GM21717 (cell line): ENCODE measurements at regions not wholly inside any gene's neighbourhood (a gene's known extent, or its start where the extent isn't known, plus 50 kb on each side); places are given as distances from the start of the nearest gene placed in this dataset.

Source experiments
- ATAC-seq: cut with Tn5 transposase; IDR thresholded peaks from one replicate; pipeline ENCODE4 v1.9.1; 2021; ENCODE audit warnings: mild to moderate bottlenecking, moderate library complexity; ENCODE audit not compliant: unreplicated experiment

DNA sequence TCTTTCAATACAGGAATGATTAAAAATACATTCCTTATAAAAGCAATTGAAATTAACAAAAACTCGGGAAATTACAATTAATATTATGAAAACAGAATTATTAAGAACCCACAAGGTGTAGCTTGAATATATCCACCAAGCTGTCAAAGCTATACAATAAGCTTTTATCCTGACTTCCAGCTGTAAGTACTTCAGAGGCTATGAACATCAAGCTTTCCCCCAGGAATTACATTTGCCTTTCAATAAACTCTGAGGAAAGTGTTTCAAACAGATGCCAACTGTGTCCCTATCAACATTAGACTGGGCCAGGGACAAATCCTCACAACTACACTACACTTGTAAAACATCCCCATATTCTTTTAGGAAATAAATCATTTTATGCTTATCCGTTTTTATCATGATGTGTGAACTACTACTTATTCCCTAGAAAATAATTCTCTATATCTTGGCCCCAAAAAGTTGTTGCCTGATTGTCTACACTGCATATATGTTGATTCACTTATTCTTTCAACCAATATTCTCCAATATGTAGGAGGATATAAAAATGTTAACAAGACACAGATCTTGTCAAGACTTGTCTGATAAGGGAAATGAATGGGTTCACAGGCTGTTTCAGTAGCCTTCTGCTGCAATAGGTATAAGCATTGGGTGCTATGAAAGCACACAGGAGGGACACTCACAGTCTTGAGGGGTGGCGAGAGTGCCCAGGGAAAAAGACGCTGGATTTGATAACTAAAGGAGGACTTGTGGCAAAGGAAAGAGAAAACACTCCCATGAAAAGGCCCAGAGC, 494.1 kb downstream of the CENPC start:
- ATAC-seq, result no peak

GRCh38 chr4:67049446-67049845, 495.9 kb downstream of the CENPC start:
- no peak for ATAC-seq

DNA sequence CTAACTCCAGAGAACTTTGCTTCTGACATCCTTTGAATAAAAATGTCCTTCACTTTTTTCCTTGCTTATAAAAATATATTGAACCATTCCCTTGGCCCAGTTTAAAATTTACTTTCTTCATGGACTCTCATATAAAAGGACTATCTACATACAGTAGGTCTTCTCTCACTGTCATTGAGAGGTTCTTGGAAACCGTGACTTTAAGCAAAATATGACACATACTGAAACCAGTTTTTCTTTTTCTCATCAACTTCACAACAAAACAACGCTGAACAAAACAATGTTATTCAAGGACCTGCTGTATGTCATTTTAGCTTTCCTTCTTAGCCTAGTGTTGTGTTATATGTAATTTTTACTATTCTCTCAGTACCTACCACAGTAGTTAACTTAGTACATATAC, 496.8 kb downstream of the CENPC start:
- ATAC-seq, result no peak

DNA sequence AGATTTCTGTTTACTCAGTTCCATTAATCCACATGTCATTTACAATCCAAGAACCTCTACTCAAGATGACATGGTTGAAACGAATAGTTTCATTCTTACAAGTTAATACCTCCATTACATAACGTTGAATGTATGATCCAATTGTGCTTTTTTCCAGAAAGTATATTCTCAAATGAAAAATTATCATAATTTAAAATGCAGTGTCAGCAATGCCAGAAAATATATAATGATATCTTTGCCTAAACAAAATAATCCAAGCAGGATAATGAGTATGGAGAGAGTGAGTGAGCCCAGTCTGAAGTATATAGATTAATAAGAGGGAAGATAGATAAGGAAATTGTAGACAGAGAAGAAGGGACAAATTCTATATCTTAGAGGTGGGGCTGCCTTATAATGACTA, 505.0 kb downstream of the CENPC start:
- ATAC-seq, result no peak

GRCh38 chr4:67038228-67038566, 507.1 kb downstream of the CENPC start:
- no peak for ATAC-seq

GRCh38 chr4:67037504-67038227, 507.6 kb downstream of the CENPC start:
- no peak for ATAC-seq

GRCh38 chr4:67036791-67037190, 508.5 kb downstream of the CENPC start:
- no peak for ATAC-seq

- no peak for ATAC-seq
These were observed 509.3 kb downstream of the CENPC start for GRCh38 chr4:67035986-67036385.

DNA sequence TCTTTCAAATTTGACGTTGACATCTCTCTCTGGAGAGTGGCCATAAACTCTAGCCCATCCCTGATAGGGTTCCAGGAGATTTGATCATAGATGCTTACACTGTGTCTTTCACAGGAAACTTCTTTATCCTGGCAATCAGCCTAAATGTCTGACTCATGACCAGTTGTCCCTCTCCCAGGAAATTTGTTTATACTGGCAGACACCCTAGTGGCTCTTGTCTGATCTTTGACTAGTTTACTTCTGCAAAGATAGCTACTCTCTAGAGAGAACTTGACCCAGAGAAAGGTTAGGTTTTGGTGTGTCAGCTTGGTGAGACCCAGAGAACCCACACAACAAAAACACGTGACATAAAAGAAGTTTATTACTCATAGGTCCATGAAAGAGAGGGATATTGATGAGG, 509.8 kb downstream of the CENPC start:
- no peak for ATAC-seq

- ATAC-seq, result no peak
These were observed 514.7 kb downstream of the CENPC start for GRCh38 chr4:67030636-67031035.

DNA sequence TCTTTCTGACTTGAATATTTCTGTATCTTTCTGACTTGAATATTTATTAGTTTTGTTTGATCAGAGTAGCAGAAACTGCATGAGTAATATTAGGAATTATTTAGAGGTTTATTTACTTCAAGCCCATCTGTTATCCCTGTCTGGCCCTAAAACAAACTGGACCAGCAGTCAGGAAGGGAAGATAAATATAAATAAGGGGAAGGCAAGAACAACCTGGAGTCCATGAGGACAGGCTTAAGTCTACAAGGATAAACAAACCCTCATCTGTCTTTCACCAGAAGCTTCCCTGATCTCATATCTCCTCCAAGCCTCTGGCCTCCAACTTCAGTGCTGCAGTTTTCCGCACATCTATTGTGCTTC, 524.9 kb downstream of the CENPC start:
- ATAC-seq, result no peak

DNA sequence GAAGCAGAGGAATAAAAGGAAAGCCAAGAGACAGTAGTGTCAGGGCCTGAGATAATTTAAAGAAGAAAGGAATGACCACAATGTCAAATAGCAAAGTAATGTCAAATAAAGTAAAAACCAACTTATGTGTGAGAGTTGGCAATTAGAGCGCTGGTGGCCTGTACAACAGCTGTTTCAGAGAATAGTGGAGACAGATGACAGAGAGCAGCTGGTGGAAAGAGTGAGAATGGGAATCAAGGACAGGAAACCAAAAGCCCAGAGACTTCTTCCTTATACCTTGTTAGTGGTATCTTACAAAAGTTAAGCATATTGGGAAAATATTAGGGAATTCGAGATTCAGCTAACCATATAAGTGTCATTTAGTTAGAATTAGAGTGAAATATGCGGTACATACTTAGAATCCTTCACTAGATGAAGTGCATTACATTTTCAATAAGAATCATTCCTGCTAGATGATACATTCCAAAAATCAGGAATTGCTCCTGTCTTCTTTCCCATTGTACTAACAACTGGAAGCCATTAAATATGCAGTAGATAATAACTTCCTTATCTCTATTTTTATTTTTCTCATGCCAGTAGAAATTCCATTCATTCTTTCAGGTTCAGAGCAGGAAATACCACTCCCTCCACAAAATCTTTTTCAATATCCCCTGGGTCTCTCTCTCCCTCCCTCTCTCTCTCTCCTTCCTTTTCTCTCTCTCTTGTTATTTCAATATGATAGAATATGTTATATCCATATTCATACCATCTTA, 525.4 kb downstream of the CENPC start:
- no peak for ATAC-seq

DNA sequence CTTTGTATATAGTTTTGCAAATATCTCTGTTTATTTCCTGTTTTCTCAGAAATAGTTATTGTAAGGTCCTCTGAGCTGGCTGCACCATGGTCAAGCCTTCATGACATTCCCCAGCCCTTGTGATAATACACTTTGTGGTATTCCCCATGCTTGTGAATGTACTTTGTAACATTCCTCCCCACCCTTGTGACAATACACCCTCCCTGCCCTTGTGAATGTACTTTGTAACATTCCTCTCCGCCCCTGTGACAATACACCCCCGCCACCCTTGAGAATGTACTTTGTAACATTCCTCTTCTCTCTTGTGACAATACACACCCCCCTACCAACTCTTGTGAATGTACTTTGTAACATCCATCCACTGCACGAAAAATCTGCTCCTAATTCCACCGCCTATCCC, 530.7 kb downstream of the CENPC start:
- no peak for ATAC-seq

DNA sequence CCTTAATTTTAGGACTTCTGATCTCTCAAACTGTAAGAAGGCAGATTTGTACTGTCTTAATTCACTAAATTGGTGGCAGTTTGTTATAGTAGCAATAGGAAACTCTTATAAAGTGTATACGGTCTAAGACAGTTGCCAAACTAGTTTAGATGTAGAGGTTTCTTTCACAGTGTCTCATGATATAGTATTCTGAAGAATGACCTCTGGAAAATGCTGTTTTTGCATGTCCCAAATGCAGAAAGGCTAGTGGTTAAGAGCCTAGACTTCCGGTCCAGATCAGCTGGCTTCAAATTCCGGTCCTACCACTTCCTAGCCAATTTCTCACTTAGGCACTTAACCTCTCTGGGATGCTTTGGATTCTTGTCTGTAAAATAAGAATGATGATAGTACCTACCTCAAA, 538.5 kb downstream of the CENPC start:
- no peak for ATAC-seq

GRCh38 chr4:66991521-66991920, 553.8 kb downstream of the CENPC start:
- ATAC-seq, result no peak

- no peak for ATAC-seq
These were observed 570.6 kb downstream of the CENPC start for GRCh38 chr4:66974665-66975064.

DNA sequence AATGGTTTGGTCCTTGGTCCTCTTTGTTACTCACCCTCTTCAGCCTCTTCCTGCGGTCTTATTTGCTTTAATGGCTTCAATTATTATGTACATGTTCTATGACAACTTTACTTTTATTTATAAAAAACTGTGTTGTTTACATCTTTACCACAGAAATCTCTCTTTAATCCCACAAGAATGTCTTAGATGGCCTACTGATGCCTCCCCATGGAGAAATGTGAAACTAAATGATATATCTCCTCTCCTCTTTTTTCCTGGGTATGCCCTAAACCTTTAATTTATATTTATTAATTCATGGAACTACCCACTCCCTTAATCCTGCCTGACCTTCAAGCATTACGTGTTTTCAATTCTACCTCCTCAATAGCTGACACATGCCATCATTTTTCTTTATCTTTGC, 573.2 kb downstream of the CENPC start:
- no peak for ATAC-seq

DNA sequence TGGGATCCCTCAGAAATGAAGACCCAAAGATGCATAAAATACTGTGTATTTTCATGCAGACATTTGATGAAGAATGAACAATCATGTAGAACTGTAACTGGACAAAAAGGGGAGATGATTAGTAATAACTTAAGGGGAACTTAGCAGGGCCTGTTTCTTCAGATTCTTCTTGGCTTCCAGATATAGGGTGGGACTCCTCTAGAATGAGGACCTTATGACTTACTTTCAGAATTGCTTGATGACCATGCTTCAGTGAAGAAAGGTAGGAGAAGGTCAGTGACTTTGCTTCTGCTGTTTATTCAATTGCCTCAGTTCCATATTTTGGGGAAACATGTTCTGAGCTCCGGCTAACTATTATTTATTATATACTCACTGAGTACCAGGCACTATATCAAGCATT, 580.8 kb downstream of the CENPC start:
- no peak for ATAC-seq

DNA sequence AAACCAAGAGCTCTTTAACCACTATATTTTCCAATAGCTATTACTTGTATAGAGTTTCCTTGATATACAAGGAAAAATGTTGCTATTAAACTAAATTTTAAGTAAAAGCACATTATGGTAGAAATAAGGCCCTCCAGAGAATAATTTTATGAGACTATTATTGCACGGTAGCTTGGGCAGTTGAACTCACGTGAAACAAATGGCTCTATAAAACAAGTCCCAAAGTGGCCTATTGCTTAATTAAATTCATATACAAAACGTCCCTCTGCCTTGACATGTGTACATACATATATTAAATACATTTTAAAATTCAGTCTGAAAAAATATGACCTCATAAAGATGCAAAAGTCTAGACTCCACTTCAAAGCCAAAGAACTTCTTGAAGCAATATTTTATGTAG, 582.2 kb downstream of the CENPC start:
- no peak for ATAC-seq

DNA sequence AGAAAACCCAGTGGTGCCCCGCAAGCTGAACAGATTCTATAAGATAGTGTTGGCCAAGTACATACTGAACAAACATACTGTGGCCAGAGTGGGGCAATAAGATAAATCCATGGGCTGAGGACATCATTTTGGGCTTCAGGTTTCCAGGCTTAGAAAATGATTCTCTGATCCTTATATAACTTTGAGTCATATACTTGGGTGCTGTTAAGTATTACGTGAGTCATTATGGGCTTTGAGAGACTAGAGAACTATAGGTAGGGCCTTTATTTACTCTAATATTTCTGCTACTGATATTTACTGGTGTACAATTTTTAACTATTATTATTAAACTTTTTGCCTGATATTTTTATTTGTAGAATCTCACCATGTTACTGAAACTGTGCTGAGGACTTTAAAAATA, 586.1 kb downstream of the CENPC start:
- ATAC-seq, result no peak

DNA sequence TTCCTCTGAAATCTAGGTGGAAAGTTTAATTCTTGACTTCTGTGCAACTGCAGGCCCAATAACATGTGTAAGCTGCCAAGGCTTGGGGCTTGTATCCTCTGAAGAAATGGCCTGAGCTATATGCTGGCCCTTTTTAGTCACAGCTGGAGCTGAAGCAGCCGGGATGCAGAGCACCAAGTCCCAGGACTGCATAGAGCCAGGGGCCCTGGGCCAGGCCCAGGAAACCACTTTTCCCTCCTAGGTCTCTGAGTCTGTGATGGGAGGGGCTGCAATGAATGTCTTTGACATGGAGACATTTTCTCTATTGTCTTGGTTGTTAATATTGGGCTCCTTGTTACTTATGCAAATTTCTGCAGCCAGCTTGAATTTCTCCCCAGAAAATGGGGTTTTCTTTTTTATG, 588.5 kb downstream of the CENPC start:
- no peak for ATAC-seq

DNA sequence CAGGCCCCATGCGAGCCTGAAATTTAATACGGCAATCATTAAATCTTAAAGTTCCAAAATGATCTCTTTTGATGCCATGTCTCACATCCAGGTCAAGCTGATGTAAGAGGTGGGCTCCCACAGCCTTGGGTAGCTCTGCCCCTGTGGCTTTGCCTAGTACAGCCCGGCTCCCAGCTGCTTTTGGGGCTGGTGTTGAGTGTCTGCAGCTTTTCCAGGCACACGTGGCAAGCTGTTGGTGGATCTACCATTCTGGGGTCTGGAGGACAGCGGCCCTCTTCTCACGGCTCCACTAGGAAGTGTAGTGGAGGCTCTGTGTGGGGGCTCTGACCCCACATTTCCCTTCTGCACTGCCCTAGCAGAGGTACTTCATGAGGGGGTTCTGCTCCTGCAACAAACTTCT, 588.9 kb downstream of the CENPC start:
- no peak for ATAC-seq
